IMR-90 (cell line): ENCODE measurements at regions not wholly inside any gene's neighbourhood (a gene's known extent, or its start where the extent isn't known, plus 50 kb on each side); places are given as distances from the start of the nearest gene placed in this dataset.

ENCODE experiments used
- ATAC-seq: fragments of 200-7000 bp; cut with Tn5 transposase; 2 replicates; pipeline ENCODE4 v1.9.1; 2020; ENCODE audit warnings: low read depth, mild to moderate bottlenecking, moderate library complexity
- BruUV-seq: library from RNA; stranded (reverse); fragments of 400-500 nt; replicated peaks from 2 replicates; lab custom pipeline; 2021; lab: Mats Ljungman, UMichigan
- CTCF ChIA-PET: fragments of 300-600 bp; formaldehyde crosslinking; extraction: SDS; loops from one replicate; lab custom pipeline; 2021; ENCODE audit warnings: antibody characterized with exemption; lab: Yijun Ruan, JAX
- POLR2A ChIA-PET: fragments of 300-600 bp; sonication (Branson Sonifier 250); formaldehyde crosslinking; loops from one replicate; lab custom pipeline; 2022; ENCODE audit warnings: antibody characterized with exemption; ENCODE audit not compliant: unreplicated experiment; lab: Charles Lee
- DNase-seq: peaks from one replicate; pipeline ENCODE4 v3.0.0; 2013
- H2AFZ ChIP-seq: replicated peaks from 2 replicates; pipeline ENCODE3; 2013; ENCODE audit warnings: low read length, mild to moderate bottlenecking; ENCODE audit not compliant: poor library complexity
- H2AK5ac ChIP-seq: 2 replicates; pipeline ENCODE4 v1.6.1; 2013; ENCODE audit warnings: low read depth, low read length, inconsistent platforms
- H2AK9ac ChIP-seq: replicated peaks from 2 replicates; pipeline ENCODE3; 2013; ENCODE audit warnings: mild to moderate bottlenecking, low read depth, low read length, moderate library complexity; ENCODE audit not compliant: poor library complexity
- H2BK120ac ChIP-seq: 2 replicates; pipeline ENCODE4 v1.6.1; 2013; ENCODE audit warnings: low read depth, low read length, inconsistent platforms
- H2BK15ac ChIP-seq: 3 replicates; pipeline ENCODE4 v1.6.1; 2013; ENCODE audit warnings: low read depth, low read length, inconsistent platforms
- H2BK20ac ChIP-seq: 2 replicates; pipeline ENCODE4 v1.6.1; 2013; ENCODE audit warnings: low read depth, mild to moderate bottlenecking, inconsistent platforms, low read length, moderate library complexity
- H2BK5ac ChIP-seq: 2 replicates; pipeline ENCODE4 v1.6.1; 2013; ENCODE audit warnings: mild to moderate bottlenecking, low read depth, low read length, inconsistent platforms; ENCODE audit not compliant: poor library complexity, severe bottlenecking
- H3K14ac ChIP-seq: replicated peaks from 2 replicates; pipeline ENCODE4 v1.6.1; 2013; ENCODE audit warnings: low read depth, low read length, inconsistent platforms
- H3K18ac ChIP-seq: 2 replicates; pipeline ENCODE4 v1.6.1; 2013; ENCODE audit warnings: low read depth, low read length, control low read depth
- H3K23ac ChIP-seq: 2 replicates; pipeline ENCODE4 v1.6.1; 2013; ENCODE audit warnings: low read depth, low read length, inconsistent platforms
- H3K27ac ChIP-seq: 2 replicates; pipeline ENCODE4 v1.5.1; 2013; ENCODE audit warnings: mild to moderate bottlenecking, control low read depth, low read length; ENCODE audit not compliant: insufficient read depth
- H3K27me3 ChIP-seq: 2 replicates; pipeline ENCODE4 v1.6.1; 2013; ENCODE audit warnings: low read length; ENCODE audit not compliant: control insufficient read depth, insufficient read depth
- H3K36me3 ChIP-seq: 2 replicates; pipeline ENCODE4 v1.6.1; 2013; ENCODE audit warnings: low read length, mixed read lengths; ENCODE audit not compliant: control insufficient read depth, insufficient read depth
- H3K4ac ChIP-seq: 2 replicates; pipeline ENCODE4 v1.6.1; 2013; ENCODE audit warnings: low read depth, low read length, inconsistent platforms
- H3K4me1 ChIP-seq: 2 replicates; pipeline ENCODE4 v1.6.1; 2013; ENCODE audit warnings: low read length, mixed read lengths; ENCODE audit not compliant: control insufficient read depth, insufficient read depth
- H3K4me2 ChIP-seq: 2 replicates; pipeline ENCODE4 v1.6.1; 2013; ENCODE audit warnings: low read depth, mild to moderate bottlenecking, control low read depth, low read length, moderate library complexity
- H3K4me3 ChIP-seq: 2 replicates; pipeline ENCODE4 v1.5.1; 2013; ENCODE audit warnings: low read depth, mild to moderate bottlenecking, control low read depth, low read length, moderate library complexity; ENCODE audit not compliant: insufficient read depth
- H3K56ac ChIP-seq: 2 replicates; pipeline ENCODE4 v1.6.1; 2013; ENCODE audit warnings: low read length, inconsistent platforms; ENCODE audit not compliant: insufficient read depth; ENCODE audit errors: extremely low read depth
- H3K79me1 ChIP-seq, 2 experiments: 2 replicates each; pipeline ENCODE4 v1.6.1; 2013; ENCODE audit warnings: low read length in 2 of 2, inconsistent platforms in 1 of 2, low read depth in 1 of 2
- H3K9ac ChIP-seq: 2 replicates; pipeline ENCODE4 v1.6.1; 2013; ENCODE audit warnings: low read depth, low read length, control low read depth
- H3K9me1 ChIP-seq: 2 replicates; pipeline ENCODE4 v1.6.1; 2013; ENCODE audit warnings: low read length, inconsistent platforms; ENCODE audit not compliant: insufficient read depth
- H3K9me3 ChIP-seq: 2 replicates; pipeline ENCODE4 v1.6.1; 2013; ENCODE audit warnings: low read length; ENCODE audit not compliant: control insufficient read depth, insufficient read depth
- H4K20me1 ChIP-seq: 2 replicates; pipeline ENCODE4 v1.6.1; 2013; ENCODE audit warnings: low read length, inconsistent platforms; ENCODE audit not compliant: insufficient read depth
- H4K5ac ChIP-seq: 2 replicates; pipeline ENCODE4 v1.6.1; 2013; ENCODE audit warnings: mild to moderate bottlenecking, low read depth, low read length, control low read depth
- H4K8ac ChIP-seq, 2 experiments: 2 replicates each; pipeline ENCODE4 v1.6.1; 2013; ENCODE audit warnings: low read depth in 2 of 2, low read length in 2 of 2, control low read depth in 1 of 2, inconsistent platforms in 1 of 2
- H4K91ac ChIP-seq: 2 replicates; pipeline ENCODE4 v1.6.1; 2013; ENCODE audit warnings: low read depth, low read length, inconsistent platforms; ENCODE audit not compliant: insufficient read depth
- BHLHE40 ChIP-seq: fragments of 150-350 bp; IDR thresholded peaks from 2 replicates; pipeline ENCODE4 v1.6.1; 2016; ENCODE audit warnings: mild to moderate bottlenecking, low read depth, low read length
- CEBPB ChIP-seq: IDR thresholded peaks from 2 replicates; pipeline ENCODE4 v1.6.1; 2012; ENCODE audit warnings: low read depth, low read length, improper control_type of control experiment
- CHD1 ChIP-seq: IDR thresholded peaks from 2 replicates; pipeline ENCODE4 v1.6.1; 2012; ENCODE audit warnings: low read depth, low read length, improper control_type of control experiment
- FOS ChIP-seq: fragments of 150-350 bp; IDR thresholded peaks from 2 replicates; pipeline ENCODE4 v1.6.1; 2016; ENCODE audit warnings: low read depth, low read length
- MAFK ChIP-seq: IDR thresholded peaks from 2 replicates; pipeline ENCODE4 v1.6.1; 2012; ENCODE audit warnings: low read depth, low read length, improper control_type of control experiment
- MAZ ChIP-seq: IDR thresholded peaks from 2 replicates; pipeline ENCODE4 v1.6.1; 2012; ENCODE audit warnings: low read depth, mild to moderate bottlenecking, low read length, improper control_type of control experiment, moderate library complexity, borderline replicate concordance
- RCOR1 ChIP-seq: IDR thresholded peaks from 2 replicates; pipeline ENCODE4 v1.6.1; 2012; ENCODE audit warnings: mild to moderate bottlenecking, low read length, improper control_type of control experiment; ENCODE audit not compliant: insufficient replicate concordance
- RFX5 ChIP-seq: IDR thresholded peaks from 2 replicates; pipeline ENCODE4 v1.8.0; 2012; ENCODE audit warnings: low read depth, mild to moderate bottlenecking, low read length, moderate library complexity
- WGBS, 2 experiments: methylation state at CpG; one replicate each; pipeline versions ENCODE4 v1.1.5 to v1.1.7; 2013; ENCODE audit warnings: missing lambda C conversion rate in 2 of 2; ENCODE audit not compliant: insufficient read length in 1 of 2; ENCODE audit errors: extremely low coverage in 2 of 2; 5-methylcytosine and 5-hydroxymethylcytosine counted together
- dilution Hi-C: fragments of 300-500 bp; cut with HindIII; formaldehyde crosslinking; loops from one replicate; pipeline ENCODE4 v1.14.3; 2018; ENCODE audit warnings: low sequenced_read_pairs; ENCODE audit not compliant: unreplicated experiment
- in situ Hi-C: fragments of 300-500 bp; cut with MboI; formaldehyde crosslinking; loops from 3 replicates; pipeline ENCODE4 v1.14.3; 2019; ENCODE audit warnings: low sequenced_read_pairs, inconsistent platforms, mixed read lengths
- intact Hi-C: fragments of 100-400 bp; cut with micrococcal nuclease; formaldehyde crosslinking; loops from 2 replicates; pipeline ENCODE4 v1.10.0; 2022
- TF ChIP-seq, protein P1 (sequence below): fragments of 150-350 bp; IDR thresholded peaks from 2 replicates; pipeline ENCODE4 v1.6.1; 2017; ENCODE audit warnings: mild to moderate bottlenecking, antibody characterized with exemption, low read length, low read depth

DNA sequence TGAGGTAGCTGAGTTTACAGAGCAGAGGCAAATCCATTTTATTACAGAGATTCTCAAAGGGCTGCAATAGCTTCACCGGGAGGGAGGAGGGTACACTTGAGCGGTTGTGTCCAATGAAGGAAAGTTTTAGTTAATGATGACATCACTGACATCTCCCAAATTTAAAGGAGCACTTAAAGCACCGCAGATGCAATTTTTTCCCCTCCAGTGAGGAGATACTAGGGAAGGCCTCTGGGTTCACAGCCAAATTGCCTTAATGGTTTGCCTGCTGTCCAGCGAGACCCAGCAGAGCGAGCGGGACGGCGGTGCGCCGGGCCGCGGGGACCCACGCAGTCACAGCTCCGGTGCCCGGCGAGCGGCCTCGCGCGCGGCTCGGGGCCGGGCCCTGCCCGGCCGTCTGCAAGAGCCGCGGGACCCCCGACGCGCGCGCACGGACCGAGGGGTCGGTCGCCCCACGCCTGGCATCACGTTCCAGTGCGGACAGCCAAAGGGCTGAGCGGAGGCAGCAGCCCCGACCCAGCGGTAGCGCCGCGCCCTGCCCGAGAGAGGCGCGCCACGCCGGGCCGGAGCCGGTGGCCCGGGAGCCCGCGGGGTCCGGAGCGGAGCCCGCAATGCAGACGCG lies 160.5 kb upstream of the CHRNA7 start:
- TF ChIP-seq MAZ, result no peak
- TF ChIP-seq FOS, result no peak
- no peak for TF ChIP-seq RCOR1
- TF ChIP-seq BHLHE40, result no peak
- no peak for TF ChIP-seq RFX5
- TF ChIP-seq CEBPB, result no peak
- TF ChIP-seq CHD1, result no peak
- TF ChIP-seq, protein P1, sequence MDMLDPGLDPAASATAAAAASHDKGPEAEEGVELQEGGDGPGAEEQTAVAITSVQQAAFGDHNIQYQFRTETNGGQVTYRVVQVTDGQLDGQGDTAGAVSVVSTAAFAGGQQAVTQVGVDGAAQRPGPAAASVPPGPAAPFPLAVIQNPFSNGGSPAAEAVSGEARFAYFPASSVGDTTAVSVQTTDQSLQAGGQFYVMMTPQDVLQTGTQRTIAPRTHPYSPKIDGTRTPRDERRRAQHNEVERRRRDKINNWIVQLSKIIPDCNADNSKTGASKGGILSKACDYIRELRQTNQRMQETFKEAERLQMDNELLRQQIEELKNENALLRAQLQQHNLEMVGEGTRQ, result no peak
- TF ChIP-seq MAFK, result no peak
- no peak overlapping the region for H3K18ac ChIP-seq
- H2AK5ac ChIP-seq, result no peak overlapping the region
- H3K4me1 ChIP-seq, result no peaks in the 10 kb centered on the region
- no peak overlapping the region for H4K8ac ChIP-seq
- H3K14ac ChIP-seq, result no peak overlapping the region
- H2BK15ac ChIP-seq, result no peak overlapping the region
- no peaks in the 10 kb centered on the region for H3K9me1 ChIP-seq
- dilution Hi-C loops, result no loop called here
- ATAC-seq (peak; percentile 3; the same call in 1 of the 2 replicates), DNase-seq (no peak)
- H3K9ac ChIP-seq, result no peak overlapping the region
- no peak overlapping the region for H2BK20ac ChIP-seq
- peak overlapping the region; percentile 66 for H2AFZ ChIP-seq
- H4K91ac ChIP-seq, result no peak overlapping the region
- peaks cover 5% of the 10 kb centered on the region; the same call in 1 of the 2 replicates for H3K27me3 ChIP-seq
- in situ Hi-C loops, result no loop called here
- peak overlapping the region; percentile 84 for H3K4me3 ChIP-seq
- H3K23ac ChIP-seq, result no peak overlapping the region
- H3K27ac ChIP-seq, result no peak overlapping the region
- ChIA-PET POLR2A (no interaction called here), CTCF (no interaction called here)
- no peak overlapping the region for H2AK9ac ChIP-seq
- BruUV-seq, result no TSS peak
- H3K36me3 ChIP-seq, result no peaks in the 10 kb centered on the region
- no peak overlapping the region for H3K4ac ChIP-seq
- H4K20me1 ChIP-seq, result no peaks in the 10 kb centered on the region
- H3K9me3 ChIP-seq, result no peaks in the 10 kb centered on the region
- H4K5ac ChIP-seq, result no peak overlapping the region
- no peaks in the 10 kb centered on the region for H3K79me1 ChIP-seq
- WGBS, 2 experiments, result no CpG with 5 or more reads among the region's 60 CpGs
- intact Hi-C loops, result loop anchor here (10.0 kb wide), 1 partner anchor 215 kb away; no protein-coding TSS in a partner anchor
- H3K56ac ChIP-seq, result no peak overlapping the region
- H2BK5ac ChIP-seq, result no peak overlapping the region
- no peak overlapping the region for H2BK120ac ChIP-seq
- peak overlapping the region; percentile 74; the same call in 1 of the 2 replicates for H3K4me2 ChIP-seq
